ENCODE measurements at regions not wholly inside any gene's neighbourhood (a gene's known extent, or its start where the extent isn't known, plus 50 kb on each side); places are given as distances from the start of the nearest gene placed in this dataset.
A peak's percentile ranks its signal among the peaks of the same experiment; 100 is the strongest.

DNA sequence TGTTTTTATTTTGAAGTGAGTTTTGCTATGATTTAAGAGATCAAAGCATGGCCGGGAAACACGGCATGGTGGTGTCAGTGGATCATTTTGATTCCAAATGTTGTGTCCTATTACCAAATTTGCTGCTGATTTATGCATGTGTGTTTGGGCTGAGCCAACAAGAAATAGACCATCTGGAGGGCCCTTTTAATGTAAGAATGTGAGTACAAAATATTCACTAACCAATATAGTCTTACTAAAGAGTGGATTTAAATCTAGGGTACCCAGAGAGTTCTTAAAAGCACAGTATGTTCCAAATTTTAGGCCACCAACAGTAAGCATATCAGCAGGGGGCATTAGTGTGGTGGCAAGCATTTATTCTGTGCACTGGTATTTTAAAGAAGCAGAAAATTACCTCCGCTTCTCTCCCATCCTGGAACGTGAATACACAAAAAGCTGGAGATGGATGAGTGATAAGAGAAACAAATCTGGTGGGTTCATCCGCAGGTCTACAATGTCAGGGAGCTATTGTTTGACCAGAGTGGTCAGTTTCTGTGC lies 444.4 kb upstream of the IGFBP7 start:
- no peak for DNase-seq

DNA sequence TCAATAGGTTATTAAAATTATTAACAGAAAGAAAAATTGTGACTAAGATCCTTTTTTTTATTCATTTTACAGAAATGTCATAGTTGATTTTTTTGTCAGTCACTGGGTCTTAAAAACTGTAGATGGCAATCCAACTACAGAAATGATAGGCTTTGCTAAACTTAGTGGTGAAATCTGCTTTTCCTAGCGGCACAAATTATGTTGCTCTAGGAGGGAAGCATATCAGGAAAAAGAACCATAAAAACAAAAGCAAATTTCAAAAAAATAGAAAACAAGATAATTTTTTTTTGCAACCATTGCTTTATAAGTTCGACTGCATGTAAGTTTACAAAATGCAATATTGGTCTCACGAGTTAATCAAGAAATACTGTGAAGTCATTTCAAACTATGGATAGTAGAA lies 443.5 kb upstream of the IGFBP7 start:
- DNase-seq: no peak

DNA sequence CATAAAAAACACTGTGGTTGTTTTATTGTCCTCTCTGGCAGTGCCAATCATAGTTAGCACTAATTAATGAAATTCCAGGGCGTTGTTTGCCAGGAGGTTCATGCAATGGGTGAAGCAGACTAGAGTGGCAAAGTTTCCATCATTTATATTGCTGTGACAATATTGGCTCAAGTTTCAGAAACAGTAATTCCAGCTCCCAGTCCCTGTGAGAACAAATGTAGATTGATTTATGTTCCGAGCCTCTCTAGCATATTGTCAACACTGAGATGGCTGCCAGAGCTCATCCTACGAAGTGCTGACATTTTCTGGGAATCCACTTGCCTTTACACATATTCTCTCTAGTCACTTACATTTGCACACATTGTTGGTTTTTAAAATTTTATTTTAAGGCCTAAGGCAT lies 440.0 kb upstream of the IGFBP7 start:
- DNase-seq: no peak

DNA sequence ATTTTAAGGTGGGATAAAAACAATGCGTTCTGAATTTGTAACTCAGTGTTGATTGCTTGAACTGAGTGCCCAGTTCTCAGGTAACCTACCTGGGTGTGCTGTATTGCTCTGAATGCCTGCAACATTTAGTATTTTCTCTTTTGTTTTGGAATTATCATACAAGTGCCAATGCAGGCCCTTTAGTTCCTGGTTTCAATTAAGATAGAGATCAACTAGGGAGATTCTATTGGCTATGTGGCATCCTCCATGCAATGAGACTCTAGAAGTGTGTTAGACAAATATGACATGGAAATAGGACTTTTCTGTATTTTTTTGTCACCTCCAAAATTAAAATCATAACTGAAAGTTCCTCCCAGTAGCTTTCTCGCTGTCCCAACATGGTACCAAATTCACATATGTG lies 438.7 kb upstream of the IGFBP7 start:
- DNase-seq: no peak

DNA sequence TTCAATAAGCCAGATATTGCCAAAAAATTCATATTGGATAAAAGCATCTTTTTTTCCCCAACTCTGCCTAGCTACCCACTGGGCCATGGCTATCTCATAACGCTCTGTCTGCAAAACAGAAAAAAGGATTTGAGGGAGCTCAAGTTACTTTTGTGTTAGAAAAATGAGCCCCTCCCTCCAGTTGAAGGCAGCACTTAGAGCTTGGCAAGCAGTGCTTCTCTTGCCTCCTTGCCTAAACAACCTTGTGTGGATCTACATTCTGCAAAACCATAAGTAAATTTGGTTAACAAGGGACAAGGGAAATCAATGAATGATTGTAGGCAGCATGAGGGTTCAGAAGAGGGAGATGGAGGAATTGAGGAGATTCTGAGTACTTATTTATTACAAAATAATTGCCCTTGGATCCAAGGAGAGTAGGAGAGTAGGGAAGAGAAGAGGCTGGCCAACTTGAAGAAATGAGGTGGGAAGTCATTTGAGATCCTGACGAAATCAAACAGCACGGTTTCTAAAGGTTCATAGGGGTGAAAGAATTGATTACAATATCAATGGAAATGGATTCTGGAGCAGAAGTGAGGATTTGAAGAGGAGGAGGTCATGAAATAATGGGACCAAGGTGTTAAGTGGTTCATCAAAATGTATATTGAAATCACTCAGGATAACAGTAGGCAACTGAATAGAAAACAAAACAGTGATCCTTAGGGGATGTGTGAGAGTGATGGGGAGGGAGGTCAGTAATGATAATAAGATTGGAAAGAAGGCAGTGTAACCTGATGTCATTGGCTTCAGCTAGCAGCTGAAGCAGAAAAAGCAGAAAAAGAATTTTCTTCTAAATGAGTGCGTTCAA lies 434.8 kb upstream of the IGFBP7 start:
- DNase-seq: no peak

DNA sequence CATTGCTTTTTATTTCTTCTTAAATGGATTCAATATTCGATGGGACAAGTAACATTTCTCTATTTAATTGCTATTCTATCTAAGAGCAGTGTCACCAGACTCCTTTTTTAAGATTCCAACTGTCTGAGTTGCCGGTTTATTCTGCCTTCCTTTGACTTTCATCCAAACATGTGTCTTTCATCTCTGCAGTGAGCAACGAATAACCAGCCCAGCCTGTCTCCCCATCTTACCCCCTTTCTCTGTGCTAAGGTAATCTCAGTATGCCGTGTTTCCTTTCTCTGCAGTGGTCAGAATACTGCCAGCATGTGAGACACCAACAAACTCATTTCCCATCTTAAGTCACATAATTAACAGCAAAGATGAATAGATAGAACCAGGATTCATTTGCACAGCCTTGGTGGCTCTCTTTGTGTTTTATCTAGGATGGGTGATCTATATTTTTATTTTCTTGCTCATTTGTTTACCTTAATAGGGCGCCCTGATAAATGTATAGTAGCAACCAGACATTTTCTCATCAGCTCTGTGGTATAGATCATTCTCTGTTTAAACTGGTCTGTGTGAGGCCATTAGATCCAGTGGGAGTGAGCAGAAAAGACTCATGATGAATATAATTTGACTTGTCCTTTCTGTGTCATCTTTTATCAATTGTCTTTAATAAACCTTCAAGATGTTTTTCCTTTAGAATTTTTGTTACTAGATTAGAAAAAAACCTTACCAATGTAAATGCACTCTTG lies 394.8 kb upstream of the IGFBP7 start:
- no peak for DNase-seq

DNA sequence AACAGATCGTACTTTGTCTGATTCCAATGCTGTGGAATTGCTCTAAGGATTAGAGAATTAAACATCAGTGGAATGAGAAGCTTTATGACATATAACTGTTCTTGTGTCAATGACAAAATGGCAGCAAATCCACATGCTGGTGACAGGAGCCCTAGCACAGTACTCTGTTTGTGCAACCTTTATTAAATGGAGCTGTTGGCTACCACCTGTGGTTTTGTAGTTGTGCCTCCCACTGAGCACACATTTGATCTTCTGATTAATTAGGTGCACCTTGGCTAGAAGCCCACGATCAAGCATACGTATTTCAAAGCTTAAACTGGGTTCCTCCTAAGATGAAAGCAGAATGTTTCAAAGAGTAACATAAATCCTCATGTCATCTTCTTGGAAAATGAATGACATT lies 394.0 kb upstream of the IGFBP7 start:
- no peak for DNase-seq

DNA sequence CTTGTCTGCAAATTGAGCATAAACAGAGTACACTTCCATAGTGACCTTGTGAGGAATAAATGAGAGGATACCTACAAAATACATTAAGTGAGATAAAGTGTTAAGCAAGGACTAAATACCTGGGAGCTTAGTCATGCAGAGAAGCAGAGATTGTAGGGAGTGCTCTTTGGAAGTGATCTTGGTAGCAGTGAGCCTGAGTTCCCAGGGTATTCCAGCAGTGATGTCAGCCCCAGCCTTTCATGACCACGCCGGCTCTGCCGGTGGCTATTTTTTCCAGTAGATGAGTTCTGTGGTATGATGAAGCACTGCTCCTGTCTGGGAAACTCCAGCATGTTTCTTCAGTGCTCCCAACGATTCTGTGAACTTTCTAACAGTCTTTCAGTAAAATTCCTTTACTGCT lies 391.5 kb upstream of the IGFBP7 start:
- DNase-seq: peak; percentile 77

DNA sequence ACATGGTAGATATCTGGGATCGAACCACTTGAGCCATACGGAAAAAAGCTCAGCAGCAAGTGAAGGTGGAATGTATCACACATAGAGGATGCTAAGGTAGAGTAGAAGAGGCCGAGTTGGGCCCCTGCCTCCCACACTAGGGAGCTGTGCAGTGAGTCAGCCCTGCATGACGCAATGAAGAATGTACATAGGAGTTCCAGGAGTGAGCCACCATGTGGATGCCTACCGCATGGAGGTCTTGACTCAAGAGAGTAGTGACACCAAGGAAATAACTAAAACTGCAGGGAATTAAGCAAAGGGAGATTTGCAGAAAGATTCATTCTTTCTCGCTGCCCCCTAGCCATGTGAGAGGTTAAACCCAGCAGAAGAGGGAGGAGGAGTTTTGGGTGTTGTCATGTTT lies 389.6 kb upstream of the IGFBP7 start:
- no peak for DNase-seq

DNA sequence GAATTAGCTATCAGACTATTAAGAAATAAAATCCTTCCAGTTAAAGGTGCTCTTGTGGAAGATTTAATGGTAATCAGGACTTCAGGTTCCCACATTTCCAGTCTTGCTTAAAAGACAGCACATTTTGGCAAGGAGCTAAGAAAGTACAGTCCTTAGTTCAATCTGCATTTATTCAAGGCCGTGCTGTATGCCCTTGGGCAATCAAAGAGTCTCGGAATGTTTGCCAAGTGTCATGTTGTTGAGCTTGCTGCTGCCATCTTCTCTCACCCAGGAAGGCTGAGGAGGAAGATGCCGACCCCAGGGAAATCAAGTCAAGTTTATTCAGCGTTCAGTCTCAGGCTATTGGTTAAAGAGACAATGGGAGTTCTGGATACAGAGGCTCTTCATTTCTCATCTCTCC lies 388.1 kb upstream of the IGFBP7 start:
- no peak for DNase-seq

DNA sequence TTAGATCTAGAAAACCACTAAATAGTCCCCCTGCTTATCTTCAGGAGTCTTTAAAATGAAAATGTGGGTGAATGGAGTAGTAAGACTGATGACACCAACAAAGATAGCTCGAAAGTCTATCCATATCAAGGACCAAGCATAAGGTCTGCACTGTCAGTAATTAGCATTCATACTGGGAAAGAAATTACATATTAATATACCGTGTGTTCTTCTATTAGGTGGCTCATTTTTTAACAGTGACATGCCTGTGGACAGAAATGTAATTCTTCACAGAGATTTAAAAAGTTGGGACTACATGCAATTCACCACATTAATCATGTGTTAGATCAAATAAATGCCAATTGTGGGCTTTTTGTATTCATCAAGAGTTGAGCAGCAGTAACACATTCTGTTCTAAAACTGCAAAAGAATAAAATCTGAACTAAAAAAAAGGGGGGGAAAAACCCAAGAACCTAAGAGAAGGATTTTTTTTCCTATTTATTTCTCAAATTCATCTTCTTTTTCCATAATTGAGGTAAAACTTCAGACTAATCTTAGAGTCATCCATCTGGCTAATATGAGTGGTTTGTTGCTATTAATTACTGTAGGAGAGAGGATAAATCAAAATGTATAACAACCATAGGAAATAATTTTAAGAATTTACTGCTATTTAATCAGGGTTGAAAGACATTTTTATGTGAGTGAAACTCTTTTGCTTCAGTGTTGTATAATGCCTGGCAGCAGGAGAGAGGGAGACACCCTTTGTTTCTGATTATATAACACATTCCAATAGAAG lies 386.7 kb upstream of the IGFBP7 start:
- DNase-seq: no peak

DNA sequence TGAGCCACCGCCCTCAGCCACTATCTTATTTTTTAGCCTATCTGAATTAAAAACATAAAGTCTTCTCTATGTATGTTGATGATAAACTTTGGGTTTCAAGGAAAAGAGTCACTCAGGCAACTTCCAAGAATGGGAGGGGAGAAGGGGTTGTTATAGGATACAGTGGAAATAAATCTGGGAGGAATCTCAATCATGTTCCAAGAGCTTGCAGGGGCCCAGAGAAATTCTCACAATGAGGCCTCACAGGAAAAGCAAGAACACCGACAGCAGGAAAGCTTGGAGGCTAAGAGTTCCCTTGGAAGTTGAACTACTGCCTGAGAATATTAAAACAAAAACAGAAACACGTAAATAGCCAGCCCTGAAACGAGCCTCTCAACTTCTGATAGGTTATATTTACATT lies 384.6 kb upstream of the IGFBP7 start:
- DNase-seq: peak; percentile 48

DNA sequence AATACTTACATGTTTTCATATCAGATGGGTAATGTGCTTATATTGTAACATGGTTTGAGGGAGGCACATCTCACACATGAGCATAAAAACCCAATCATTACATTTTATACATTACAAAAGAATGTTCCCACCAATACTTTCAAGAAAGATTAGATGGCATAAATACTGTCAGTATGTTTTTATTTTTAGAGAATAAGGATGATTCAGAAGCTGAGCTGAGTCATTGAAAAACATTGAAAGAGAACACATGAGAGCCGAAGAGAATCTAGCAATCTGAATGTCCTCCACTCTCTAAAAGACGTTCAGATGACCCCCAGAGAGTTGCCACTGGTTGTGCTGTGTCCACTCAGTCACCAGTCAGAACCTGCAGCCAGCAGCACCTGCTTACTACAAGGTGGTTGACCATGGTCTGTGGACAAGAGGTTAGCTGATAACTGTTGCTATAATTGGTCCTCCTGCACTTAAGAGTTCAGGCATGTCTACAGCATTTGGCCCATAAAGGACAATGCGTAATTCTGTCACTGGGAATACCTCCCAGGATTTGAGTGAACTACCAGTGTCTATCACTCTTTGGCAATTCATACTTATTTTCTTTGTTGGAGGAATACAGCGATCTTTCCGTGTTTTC lies 382.2 kb upstream of the IGFBP7 start:
- DNase-seq: no peak

DNA sequence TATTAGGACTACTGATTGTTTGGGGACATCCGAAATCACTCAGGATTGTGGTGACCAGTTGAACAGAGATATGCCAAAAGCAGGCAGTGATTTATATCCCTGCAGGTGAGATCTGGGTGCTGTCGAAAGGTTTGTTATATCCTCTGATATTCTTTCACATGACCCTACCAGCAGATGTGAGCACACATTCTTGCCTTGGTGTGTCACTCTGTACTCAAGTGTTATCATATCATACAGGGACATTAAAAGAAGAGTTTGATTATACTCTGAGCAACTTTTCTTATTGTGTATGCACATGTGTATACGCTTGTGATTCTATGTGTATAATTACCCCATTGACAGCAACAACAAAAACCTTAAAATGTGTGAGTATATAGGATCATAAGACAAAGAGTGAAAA lies 381.2 kb upstream of the IGFBP7 start:
- DNase-seq: no peak

DNA sequence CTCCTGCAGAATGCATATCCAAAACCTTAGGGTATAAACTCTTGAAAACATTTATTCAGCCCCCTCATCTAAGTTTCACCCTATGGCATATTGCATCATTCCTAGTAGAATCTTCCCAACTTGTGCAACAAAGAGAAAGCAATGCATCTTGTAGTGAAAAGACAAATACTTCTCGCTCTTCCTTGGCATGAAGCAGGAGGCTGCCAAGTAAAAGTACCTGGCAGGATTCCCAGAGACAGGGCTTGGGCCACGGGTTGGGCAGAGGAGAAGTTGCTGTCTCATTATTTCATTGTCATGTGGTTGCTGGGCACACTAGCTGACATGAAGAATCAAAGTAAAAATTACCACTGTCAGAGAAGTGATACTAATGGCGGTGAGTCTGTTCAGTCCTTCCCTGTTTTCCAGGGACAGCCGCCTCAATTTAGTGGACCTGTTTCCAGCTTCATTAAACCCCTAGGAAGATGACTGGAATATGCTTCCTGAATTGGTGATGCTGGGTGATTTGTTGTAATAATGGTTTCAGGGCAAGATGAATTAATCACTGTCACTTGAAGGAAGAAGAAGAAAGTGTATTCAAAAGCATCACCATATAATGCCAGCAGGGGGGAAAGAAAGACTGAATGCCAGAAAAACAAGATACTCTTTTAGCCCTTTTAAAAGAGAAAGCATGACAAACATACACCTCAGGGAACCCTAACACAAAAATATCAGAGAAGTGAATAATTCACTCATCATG lies 380.5 kb upstream of the IGFBP7 start:
- no peak for DNase-seq

DNA sequence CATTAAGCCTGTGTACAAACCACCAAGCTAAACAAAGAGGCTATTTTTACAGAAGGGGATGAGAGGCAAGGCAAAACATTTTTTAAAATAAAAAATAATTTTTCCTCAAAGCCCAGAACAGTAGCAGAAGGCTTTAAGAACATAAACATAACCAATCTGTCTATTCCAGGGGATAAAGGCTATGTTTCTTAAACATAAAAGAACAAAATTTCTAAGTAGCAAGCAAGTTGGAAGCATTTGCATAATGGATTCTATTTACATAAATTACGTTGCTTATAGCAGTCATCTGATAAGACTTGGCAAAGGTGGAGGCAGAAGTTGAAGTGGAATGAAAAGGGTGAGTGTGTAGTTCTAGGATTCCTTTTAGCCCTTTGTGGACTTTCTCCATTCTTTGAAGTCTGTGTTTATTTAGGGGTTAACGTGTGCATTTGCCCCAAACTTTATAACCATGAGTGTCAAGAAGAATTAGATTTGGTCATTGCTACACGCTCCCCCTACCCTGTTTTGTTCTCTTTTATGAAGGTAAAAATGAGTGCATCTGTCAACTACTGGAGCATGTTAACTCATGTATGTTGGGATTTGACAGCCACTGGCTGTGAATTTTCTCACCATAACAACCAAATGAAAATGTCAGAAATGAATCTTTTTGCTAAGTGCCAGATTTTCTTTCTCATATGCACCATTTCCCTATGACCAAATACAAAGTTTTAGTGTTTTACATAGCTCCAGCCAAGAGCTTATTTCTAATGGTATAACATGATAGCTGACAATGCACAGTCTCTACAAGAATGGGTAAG lies 378.4 kb upstream of the IGFBP7 start:
- no peak for DNase-seq

DNA sequence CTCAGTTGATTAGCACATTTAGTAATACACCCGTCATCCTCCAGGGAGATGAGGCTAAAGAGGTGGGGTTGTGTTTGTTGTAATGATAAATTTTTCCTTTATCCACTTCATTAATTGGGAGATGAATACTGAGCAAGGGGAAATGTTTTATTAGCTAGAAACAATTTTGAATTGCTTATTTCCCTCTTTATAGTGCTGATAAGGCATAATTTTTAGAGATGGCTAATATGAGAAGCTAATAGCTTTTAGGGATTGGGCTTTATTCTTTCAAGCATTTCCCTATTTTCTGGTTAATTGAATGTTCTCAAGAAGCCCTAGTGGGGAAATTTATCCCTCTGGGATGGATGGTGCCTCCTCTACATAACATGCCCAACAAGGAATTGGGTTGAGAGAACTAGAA lies 365.2 kb upstream of the IGFBP7 start:
- no peak for DNase-seq

DNA sequence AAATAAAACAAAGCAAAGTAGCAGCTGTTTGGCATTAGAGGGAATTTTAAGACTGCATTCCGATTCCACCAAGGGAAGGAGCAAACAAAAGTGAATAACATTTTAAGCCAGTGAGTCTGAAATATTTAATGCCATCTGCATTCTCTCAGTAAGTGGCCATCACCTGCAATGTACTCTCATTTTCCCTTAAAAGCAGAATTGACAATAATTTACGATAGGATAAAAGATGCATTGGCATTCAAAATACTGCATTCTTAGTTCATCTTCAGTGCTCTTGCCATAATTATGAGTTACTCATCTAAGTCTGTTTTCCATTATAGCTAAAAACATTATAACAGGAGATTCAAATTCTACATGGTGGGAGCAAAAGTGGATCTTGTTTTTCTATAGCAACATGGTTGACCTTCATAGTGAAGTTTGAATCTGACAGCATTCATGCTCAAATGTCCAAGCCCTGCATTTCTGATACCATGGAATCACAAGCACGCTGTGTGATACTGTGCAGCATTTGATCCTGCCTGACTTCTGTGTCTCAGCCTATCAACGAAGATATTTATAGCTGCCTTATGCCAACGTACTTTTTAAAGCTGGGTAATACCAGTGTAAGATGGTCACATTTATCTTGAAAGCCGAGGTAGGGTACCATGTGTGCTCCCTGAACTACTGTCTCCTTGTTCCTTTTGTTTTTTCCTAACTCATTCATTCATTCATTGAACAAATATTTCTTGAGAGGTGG lies 355.3 kb upstream of the IGFBP7 start:
- DNase-seq: no peak

DNA sequence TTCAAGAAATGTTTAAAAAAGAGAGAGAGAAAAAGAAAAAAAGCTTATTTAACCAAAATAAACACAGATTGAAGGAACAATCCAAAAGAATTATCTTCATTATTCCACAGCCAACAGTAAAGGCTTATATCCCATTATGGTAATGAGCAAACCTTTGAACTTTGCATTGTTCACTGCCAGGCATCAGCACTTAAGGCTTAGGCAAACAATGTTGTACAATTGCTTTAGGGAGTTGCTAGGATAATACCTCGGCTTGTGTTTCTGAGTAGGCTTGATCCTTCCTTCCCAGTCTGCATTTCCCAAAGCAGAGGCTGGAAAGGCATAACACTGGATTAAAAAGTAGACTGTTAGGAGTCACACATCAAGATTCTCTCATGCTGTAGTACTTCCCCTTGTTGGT lies 352.7 kb upstream of the IGFBP7 start:
- DNase-seq: no peak

DNA sequence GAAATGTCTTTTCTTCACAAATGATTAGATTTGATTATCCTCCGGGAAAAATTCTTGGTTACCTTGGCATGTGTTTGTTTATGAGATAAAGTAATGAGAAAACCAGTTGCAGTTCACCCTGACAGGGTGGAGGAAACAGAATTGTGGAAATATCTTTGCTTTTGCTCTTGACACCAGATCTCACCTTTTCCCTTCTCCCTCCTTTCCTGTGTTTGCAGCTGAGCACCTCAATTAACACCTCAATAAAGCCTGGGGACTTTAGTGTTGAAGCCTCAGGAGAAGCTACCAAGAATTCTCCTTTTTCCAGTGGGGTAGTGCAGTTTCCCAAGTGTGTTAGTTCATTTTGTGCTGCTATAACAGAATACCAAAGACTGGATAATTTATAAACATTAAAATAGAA lies 350.8 kb upstream of the IGFBP7 start:
- no peak for DNase-seq

DNA sequence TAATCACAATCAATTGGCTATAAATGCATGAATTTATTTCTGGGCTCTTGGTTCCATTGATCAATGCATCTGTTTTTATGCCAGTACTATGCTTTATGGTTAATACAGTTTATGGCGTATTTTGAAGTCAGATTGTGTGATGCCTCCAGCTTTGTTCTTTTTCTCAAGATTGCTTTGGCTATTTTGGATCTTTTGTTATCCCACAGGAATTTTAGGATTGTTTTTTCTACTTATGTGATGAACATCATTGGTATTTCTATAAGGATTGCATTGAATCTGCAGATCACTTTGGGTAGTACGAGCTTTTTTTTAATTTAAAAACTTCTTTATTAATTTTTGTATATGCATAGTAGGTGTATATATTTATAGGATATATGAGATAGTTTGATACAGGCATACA lies 338.7 kb upstream of the IGFBP7 start:
- DNase-seq: no peak

Measured in right forelimb (tissue), 1 donor.